ENCODE measurements at regions not wholly inside any gene's neighbourhood (a gene's known extent, or its start where the extent isn't known, plus 50 kb on each side); places are given as distances from the start of the nearest gene placed in this dataset.

DNA sequence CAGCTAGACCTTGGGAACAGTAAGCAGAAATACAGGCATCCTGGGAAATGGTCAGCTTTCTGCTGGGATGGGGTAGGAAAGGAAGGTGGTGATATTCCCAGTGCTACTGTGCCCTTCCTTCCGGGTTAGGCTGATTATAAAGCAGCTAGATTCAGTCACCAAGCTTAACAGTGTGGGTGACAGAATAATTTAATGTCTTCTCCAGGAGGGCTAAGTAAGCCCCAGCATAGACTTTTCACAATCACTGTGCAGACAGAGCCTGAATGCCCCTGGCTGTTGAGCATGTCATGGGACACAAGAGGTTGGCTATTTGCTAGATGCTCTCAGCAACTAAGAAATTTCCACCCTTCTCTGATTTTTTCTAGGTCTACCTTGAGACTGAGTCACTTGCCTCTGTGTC is 513.0 kb downstream of the TOX3 start:
- no peak overlapping the region for H3K4me3 ChIP-seq (ENCODE audit: low read depth, low read length)
- TF ChIP-seq, protein P1, sequence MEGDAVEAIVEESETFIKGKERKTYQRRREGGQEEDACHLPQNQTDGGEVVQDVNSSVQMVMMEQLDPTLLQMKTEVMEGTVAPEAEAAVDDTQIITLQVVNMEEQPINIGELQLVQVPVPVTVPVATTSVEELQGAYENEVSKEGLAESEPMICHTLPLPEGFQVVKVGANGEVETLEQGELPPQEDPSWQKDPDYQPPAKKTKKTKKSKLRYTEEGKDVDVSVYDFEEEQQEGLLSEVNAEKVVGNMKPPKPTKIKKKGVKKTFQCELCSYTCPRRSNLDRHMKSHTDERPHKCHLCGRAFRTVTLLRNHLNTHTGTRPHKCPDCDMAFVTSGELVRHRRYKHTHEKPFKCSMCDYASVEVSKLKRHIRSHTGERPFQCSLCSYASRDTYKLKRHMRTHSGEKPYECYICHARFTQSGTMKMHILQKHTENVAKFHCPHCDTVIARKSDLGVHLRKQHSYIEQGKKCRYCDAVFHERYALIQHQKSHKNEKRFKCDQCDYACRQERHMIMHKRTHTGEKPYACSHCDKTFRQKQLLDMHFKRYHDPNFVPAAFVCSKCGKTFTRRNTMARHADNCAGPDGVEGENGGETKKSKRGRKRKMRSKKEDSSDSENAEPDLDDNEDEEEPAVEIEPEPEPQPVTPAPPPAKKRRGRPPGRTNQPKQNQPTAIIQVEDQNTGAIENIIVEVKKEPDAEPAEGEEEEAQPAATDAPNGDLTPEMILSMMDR (IDR thresholded peaks at IDR 0.05; ENCODE audit: insufficient read depth, low read length): no peak
- DNase-seq (ENCODE audit: low read depth): no peak

DNA sequence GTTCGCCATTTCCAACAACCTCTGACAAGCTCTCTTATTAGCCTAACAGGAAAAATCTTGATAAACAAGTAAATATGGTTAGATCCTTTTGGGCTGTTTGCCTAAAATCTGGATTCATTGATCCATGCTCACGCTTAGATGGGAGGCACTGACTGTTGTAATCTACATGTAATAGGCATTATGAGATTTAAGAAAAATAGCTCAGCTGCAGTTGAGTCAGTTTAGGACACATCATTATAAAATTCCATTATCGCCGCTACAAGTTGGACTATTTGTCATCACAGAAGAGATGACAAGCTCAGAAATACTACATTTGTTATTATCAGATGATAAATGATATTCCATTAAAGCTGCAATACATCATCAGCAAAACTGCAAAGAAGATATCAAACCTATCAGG is 524.0 kb downstream of the TOX3 start:
- no peak overlapping the region for H3K4me3 ChIP-seq (ENCODE audit: low read depth, low read length)
- TF ChIP-seq, protein P1 (IDR thresholded peaks at IDR 0.05; ENCODE audit: insufficient read depth, low read length): no peak
- DNase-seq (ENCODE audit: low read depth): no peak

DNA sequence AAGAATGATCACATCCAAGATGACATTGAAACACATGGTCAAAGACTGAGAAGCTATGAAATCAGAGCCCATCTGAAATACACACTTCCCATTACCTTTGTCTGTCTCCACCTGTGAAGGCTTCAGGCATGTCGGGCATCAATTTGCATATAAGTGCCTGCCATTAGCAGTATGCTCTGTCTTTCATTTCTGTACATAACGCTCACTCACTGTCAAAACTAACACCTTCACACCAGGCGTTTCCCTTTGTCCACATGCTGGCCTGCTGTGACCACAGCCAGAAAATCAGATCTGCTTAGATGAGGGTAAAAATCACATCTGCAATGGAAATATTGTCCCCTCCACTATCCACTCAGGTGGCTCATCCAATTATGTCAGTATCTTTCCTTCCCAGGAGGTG is 524.8 kb downstream of the TOX3 start:
- no peak overlapping the region for H3K4me3 ChIP-seq (ENCODE audit: low read depth, low read length)

GRCh38 chr16:52016387-52016786 is 530.6 kb downstream of the TOX3 start:
- TF ChIP-seq, protein P1 (IDR thresholded peaks at IDR 0.05; ENCODE audit: insufficient read depth, low read length): no peak
- DNase-seq (ENCODE audit: low read depth): no peak
- no peak overlapping the region for H3K4me3 ChIP-seq (ENCODE audit: low read depth, low read length)

More for the DNA sequence above, 524.8 kb downstream of the TOX3 start:
- DNase-seq (ENCODE audit: low read depth): no peak
- TF ChIP-seq, protein P1 (IDR thresholded peaks at IDR 0.05; ENCODE audit: insufficient read depth, low read length): no peak

GRCh38 chr16:52005551-52005950 is 541.4 kb downstream of the TOX3 start:
- TF ChIP-seq, protein P1 (IDR thresholded peaks at IDR 0.05; ENCODE audit: insufficient read depth, low read length): no peak
- H3K4me3 ChIP-seq (ENCODE audit: low read depth, low read length): no peak overlapping the region
- DNase-seq (ENCODE audit: low read depth): no peak

GRCh38 chr16:52004343-52004742 is 542.6 kb downstream of the TOX3 start:
- no peak overlapping the region for H3K4me3 ChIP-seq (ENCODE audit: low read depth, low read length)
- TF ChIP-seq, protein P1 (IDR thresholded peaks at IDR 0.05; ENCODE audit: insufficient read depth, low read length): no peak
- no peak for DNase-seq (ENCODE audit: low read depth)

GRCh38 chr16:52002026-52002425 is 544.9 kb downstream of the TOX3 start:
- TF ChIP-seq, protein P1 (IDR thresholded peaks at IDR 0.05; ENCODE audit: insufficient read depth, low read length): no peak
- no peak overlapping the region for H3K4me3 ChIP-seq (ENCODE audit: low read depth, low read length)
- no peak for DNase-seq (ENCODE audit: low read depth)

Data from fibroblast of the aortic adventitia (primary cell).